Activated naive CD8-positive, alpha-beta T cell treated with anti-CD3 and anti-CD28 coated beads, Interleukin-2, amount 50 U/mL, for 24 hours (primary cell): ENCODE measurements at regions not wholly inside any gene's neighbourhood (a gene's known extent, or its start where the extent isn't known, plus 50 kb on each side); places are given as distances from the start of the nearest gene placed in this dataset.
A peak's percentile ranks its signal among the peaks of the same experiment; 100 is the strongest.

Experiments used
- ATAC-seq: fragments of 150-1000 bp; cut with Tn5 transposase; one replicate; pipeline ENCODE4 v1.10.0; 2021
- DNase-seq: peaks from one replicate; pipeline ENCODE4 v3.0.0; 2021
- H3K27ac Mint-ChIP-seq: one replicate; pipeline ENCODE4 v1.8.0; 2021; ENCODE audit warnings: mild to moderate bottlenecking, mixed read lengths
- H3K27me3 Mint-ChIP-seq: one replicate; pipeline ENCODE4 v1.8.0; 2021; ENCODE audit warnings: mixed read lengths
- H3K36me3 Mint-ChIP-seq: one replicate; pipeline ENCODE4 v1.8.0; 2021; ENCODE audit warnings: low read depth, mixed read lengths
- H3K4me1 Mint-ChIP-seq: one replicate; pipeline ENCODE4 v1.8.0; 2021; ENCODE audit warnings: mixed read lengths
- H3K4me3 Mint-ChIP-seq: one replicate; pipeline ENCODE4 v1.8.0; 2021; ENCODE audit warnings: mild to moderate bottlenecking, moderate library complexity, mixed read lengths
- H3K9me3 Mint-ChIP-seq: one replicate; pipeline ENCODE4 v1.8.0; 2021; ENCODE audit warnings: mixed read lengths

GRCh38 chr9:16025627-16026026 is 472.8 kb downstream of the CCDC171 start:
- Mint-ChIP-seq H3K4me1 (peaks cover 14% of the 10 kb centered on the region), H3K4me3 (no peak overlapping the region), H3K36me3 (no peaks in the 10 kb centered on the region), H3K27me3 (no peaks in the 10 kb centered on the region), H3K9me3 (no peaks in the 10 kb centered on the region), H3K27ac (no peak overlapping the region)
- no peak for DNase-seq
- no peak for ATAC-seq

GRCh38 chr9:16026886-16027285 is 474.0 kb downstream of the CCDC171 start:
- no peaks in the 10 kb centered on the region for H3K36me3 Mint-ChIP-seq
- H3K4me1 Mint-ChIP-seq = peaks cover 24% of the 10 kb centered on the region
- no peak overlapping the region for H3K27ac Mint-ChIP-seq
- DNase-seq (no peak), ATAC-seq (no peak)
- no peaks in the 10 kb centered on the region for H3K9me3 Mint-ChIP-seq
- no peak overlapping the region for H3K4me3 Mint-ChIP-seq
- H3K27me3 Mint-ChIP-seq = no peaks in the 10 kb centered on the region

DNA sequence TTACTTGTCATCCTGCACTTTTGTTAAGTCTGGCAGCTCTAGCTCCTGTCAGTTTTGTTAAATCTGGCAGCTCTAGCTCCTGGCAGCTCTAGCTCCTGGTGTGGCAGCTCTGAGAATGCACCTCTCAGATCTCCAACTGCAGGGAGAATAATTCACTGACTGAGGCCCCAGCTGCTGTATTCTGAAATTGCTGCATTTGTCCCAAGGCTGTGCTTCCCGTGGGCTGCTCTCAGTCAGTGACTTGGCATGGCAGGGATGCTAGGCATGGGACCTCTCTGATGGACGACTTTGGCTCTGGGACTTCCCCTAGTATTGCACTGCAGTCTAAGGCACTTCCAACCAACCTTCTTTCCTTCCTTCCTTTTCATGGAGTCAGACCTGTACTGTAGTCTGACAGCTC is 475.7 kb downstream of the CCDC171 start:
- H3K27ac Mint-ChIP-seq = no peak overlapping the region
- H3K36me3 Mint-ChIP-seq = no peaks in the 10 kb centered on the region
- H3K9me3 Mint-ChIP-seq = no peaks in the 10 kb centered on the region
- peaks cover 24% of the 10 kb centered on the region for H3K4me1 Mint-ChIP-seq
- DNase-seq (no peak), ATAC-seq (no peak)
- H3K4me3 Mint-ChIP-seq = no peak overlapping the region
- H3K27me3 Mint-ChIP-seq = no peaks in the 10 kb centered on the region

GRCh38 chr9:16029046-16029615 is 476.3 kb downstream of the CCDC171 start:
- no peaks in the 10 kb centered on the region for H3K9me3 Mint-ChIP-seq
- no peak for ATAC-seq
- no peak overlapping the region for H3K27ac Mint-ChIP-seq

GRCh38 chr9:16029796-16030363 is 477.0 kb downstream of the CCDC171 start:
- Mint-ChIP-seq H3K27ac (peak overlapping the region; percentile 90), H3K36me3 (no peaks in the 10 kb centered on the region), H3K9me3 (no peaks in the 10 kb centered on the region), H3K4me1 (peaks cover 24% of the 10 kb centered on the region), H3K4me3 (no peak overlapping the region), H3K27me3 (no peaks in the 10 kb centered on the region)
- no peak for ATAC-seq
- no peak for DNase-seq

More at GRCh38 chr9:16029046-16029615, 476.3 kb downstream of the CCDC171 start:
- Mint-ChIP-seq H3K4me3 (no peak overlapping the region), H3K27me3 (no peaks in the 10 kb centered on the region), H3K36me3 (no peaks in the 10 kb centered on the region), H3K4me1 (peaks cover 24% of the 10 kb centered on the region)
- DNase-seq = no peak

GRCh38 chr9:16030528-16031185 is 477.8 kb downstream of the CCDC171 start:
- H3K4me1 Mint-ChIP-seq = peaks cover 24% of the 10 kb centered on the region
- no peaks in the 10 kb centered on the region for H3K27me3 Mint-ChIP-seq
- H3K9me3 Mint-ChIP-seq = no peaks in the 10 kb centered on the region
- DNase-seq (peak; percentile 58), ATAC-seq (peak; percentile 91)
- H3K27ac Mint-ChIP-seq = peak overlapping the region; percentile 90
- H3K36me3 Mint-ChIP-seq = no peaks in the 10 kb centered on the region
- peak overlapping the region; percentile 37 for H3K4me3 Mint-ChIP-seq

GRCh38 chr9:16031486-16031885 is 478.6 kb downstream of the CCDC171 start:
- DNase-seq (no peak), ATAC-seq (no peak)
- no peak overlapping the region for H3K4me3 Mint-ChIP-seq
- H3K9me3 Mint-ChIP-seq = no peaks in the 10 kb centered on the region
- H3K36me3 Mint-ChIP-seq = no peaks in the 10 kb centered on the region
- H3K27ac Mint-ChIP-seq = no peak overlapping the region
- no peaks in the 10 kb centered on the region for H3K27me3 Mint-ChIP-seq
- peaks cover 24% of the 10 kb centered on the region for H3K4me1 Mint-ChIP-seq

DNA sequence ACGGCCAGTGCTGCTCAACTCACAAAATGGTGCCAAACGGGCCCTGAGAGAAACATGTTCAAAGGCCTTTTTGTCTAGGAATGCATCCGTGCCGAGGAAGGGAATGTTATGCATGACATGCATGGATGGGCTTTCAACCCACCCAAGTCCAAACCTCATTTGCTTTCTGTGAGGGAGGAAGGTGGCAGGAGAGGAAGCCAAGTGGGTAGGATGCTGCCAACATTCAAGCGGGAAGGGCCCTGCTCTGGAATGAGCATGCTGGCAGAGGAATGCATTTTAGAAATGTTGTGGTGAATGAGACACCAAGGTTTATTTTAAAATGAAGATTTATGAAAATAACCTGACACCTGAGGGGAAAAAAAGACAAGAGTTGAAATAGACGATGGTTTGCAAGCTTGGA is 479.1 kb downstream of the CCDC171 start:
- no peaks in the 10 kb centered on the region for H3K9me3 Mint-ChIP-seq
- ATAC-seq = no peak
- H3K36me3 Mint-ChIP-seq = no peaks in the 10 kb centered on the region
- H3K4me3 Mint-ChIP-seq = no peak overlapping the region
- H3K27me3 Mint-ChIP-seq = no peaks in the 10 kb centered on the region
- no peak for DNase-seq
- H3K27ac Mint-ChIP-seq = no peak overlapping the region
- H3K4me1 Mint-ChIP-seq = peaks cover 24% of the 10 kb centered on the region

DNA sequence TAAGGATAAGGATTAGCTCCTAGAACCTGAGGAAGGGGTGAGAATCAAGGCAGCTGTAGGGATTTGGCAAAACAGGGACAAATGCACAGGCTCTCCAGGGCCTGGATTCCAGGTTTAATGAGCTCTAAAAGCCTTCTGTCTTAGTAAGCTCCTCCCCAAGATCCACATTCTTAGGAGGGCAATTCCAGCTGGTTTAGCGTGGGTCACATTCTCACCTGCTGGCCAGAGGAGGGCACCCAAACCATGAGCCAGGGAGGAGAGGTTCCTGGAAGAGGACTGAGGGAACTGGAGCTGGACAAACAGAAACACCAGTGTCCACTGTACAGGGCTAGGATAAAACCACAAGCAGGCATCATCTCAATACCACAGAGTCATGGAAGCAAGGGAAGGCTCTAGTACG is 480.0 kb downstream of the CCDC171 start:
- ATAC-seq = no peak
- Mint-ChIP-seq H3K36me3 (no peaks in the 10 kb centered on the region), H3K27ac (no peak overlapping the region)

GRCh38 chr9:16033253-16033652 is 480.4 kb downstream of the CCDC171 start:
- no peaks in the 10 kb centered on the region for H3K36me3 Mint-ChIP-seq

More for the DNA sequence above, 480.0 kb downstream of the CCDC171 start:
- DNase-seq = no peak
- H3K4me1 Mint-ChIP-seq = peaks cover 24% of the 10 kb centered on the region
- H3K27me3 Mint-ChIP-seq = no peaks in the 10 kb centered on the region
- no peaks in the 10 kb centered on the region for H3K9me3 Mint-ChIP-seq
- no peak overlapping the region for H3K4me3 Mint-ChIP-seq

DNA sequence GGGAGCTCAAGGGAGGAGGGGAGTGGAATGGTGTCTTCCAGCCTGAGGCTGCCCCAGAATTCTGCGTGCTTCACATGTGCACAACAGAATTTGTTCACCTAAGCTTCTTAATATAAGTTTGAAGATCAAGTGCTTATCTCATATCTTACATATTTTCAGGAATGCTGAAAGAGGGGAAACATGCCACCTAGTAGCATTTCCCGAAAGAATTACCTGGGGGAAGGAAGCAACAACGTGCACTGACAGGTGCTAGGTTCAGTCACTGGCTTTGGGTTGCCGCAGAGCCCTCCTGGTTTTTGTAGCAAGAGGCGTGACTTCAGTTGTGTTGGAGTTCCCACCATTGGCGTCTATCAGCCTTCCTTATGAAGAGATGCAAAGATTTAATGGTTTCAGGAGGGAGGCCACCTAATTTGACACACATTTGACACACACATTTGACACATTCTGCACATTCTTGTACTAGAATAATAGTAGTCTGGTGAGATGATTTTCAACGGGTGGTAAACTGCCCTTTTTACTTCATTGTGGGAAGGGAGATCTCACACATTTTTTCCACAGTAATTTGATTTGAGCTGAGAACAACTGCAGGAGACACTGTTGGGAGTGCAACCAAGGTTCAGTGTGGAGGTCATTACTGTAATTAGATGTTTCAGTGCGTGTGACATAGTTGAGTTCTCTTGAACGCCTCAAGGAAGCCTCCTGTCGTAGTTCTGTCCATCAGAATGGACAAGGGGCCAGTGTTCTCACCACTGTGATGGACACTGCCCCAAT is 481.3 kb downstream of the CCDC171 start:
- Mint-ChIP-seq H3K27ac (no peak overlapping the region), H3K4me3 (no peak overlapping the region), H3K27me3 (no peaks in the 10 kb centered on the region), H3K4me1 (peaks cover 23% of the 10 kb centered on the region), H3K36me3 (no peaks in the 10 kb centered on the region), H3K9me3 (no peaks in the 10 kb centered on the region)
- ATAC-seq (no peak), DNase-seq (no peak)

More at GRCh38 chr9:16033253-16033652, 480.4 kb downstream of the CCDC171 start:
- no peak overlapping the region for H3K27ac Mint-ChIP-seq
- H3K9me3 Mint-ChIP-seq = no peaks in the 10 kb centered on the region
- H3K27me3 Mint-ChIP-seq = no peaks in the 10 kb centered on the region
- no peak overlapping the region for H3K4me3 Mint-ChIP-seq
- H3K4me1 Mint-ChIP-seq = peaks cover 24% of the 10 kb centered on the region
- ATAC-seq (no peak), DNase-seq (no peak)

DNA sequence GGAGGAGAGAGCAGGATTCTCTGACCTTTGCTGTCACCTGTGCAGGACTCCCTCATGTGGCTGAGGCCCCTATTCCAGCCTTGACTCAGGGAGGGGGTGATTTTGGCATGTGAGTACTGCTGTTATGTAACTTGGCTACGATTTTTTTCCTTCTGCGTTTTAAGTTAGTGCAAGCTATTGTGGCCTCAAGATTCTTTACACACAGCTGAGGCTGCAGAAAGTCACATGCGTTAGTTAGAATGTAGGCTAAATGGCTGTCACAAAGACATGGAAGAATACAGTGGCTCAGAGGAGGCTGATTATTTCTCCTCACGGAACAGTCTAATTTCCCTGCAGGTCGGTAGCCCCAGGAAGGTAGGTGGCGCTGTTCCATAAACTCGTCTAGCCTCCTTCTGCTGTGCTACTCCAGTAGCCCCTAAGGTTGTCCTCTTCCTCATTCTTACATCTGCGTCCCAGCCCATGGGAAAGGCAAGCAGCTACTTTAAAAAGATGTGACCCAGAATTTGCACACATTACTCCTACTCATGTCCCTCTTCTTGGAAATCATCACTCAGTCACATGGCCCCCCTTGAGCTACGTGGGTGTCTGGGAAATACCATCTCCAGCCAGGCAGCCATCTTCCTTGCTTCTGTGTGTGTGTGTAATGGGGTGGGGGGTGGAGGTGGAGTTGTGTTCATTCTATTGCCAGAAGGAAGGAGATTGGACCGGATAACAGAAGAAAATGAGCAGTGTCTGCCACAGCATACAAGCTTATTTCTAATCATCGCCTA is 486.6 kb downstream of the CCDC171 start:
- Mint-ChIP-seq H3K9me3 (no peaks in the 10 kb centered on the region), H3K4me3 (no peak overlapping the region), H3K27ac (no peak overlapping the region), H3K27me3 (no peaks in the 10 kb centered on the region), H3K4me1 (peaks cover 8% of the 10 kb centered on the region), H3K36me3 (no peaks in the 10 kb centered on the region)
- DNase-seq (no peak), ATAC-seq (peak; percentile 54)

GRCh38 chr9:16039988-16040761 is 487.3 kb downstream of the CCDC171 start:
- no peaks in the 10 kb centered on the region for H3K27me3 Mint-ChIP-seq
- no peak for DNase-seq

More at GRCh38 chr9:16039988-16040761, 487.3 kb downstream of the CCDC171 start:
- ATAC-seq = peak; percentile 28
- Mint-ChIP-seq H3K27ac (no peak overlapping the region), H3K4me3 (no peak overlapping the region), H3K9me3 (peaks cover 4% of the 10 kb centered on the region), H3K4me1 (peaks cover 8% of the 10 kb centered on the region), H3K36me3 (no peaks in the 10 kb centered on the region)
